Stomach (tissue), 8 donors: ENCODE measurements at regions not wholly inside any gene's neighbourhood (a gene's known extent, or its start where the extent isn't known, plus 50 kb on each side); places are given as distances from the start of the nearest gene placed in this dataset.

Experiments
- DNase-seq, 2 donors: peaks; one replicate each; pipeline versions ENCODE4 v3.0.0 to v3.0.0-alpha.2; 2013 to 2019
- H3K27ac ChIP-seq, 5 donors: fragments of 200-600 bp in 4 of 5; sonication (generic) in 4 of 5; one replicate each; pipeline ENCODE4 v1.5.1; 2013 to 2019; ENCODE audit warnings: mild to moderate bottlenecking in 1 of 5, moderate library complexity in 1 of 5
- H3K27me3 ChIP-seq, 3 donors: fragments of 200-600 bp; sonication (generic); one replicate each; pipeline ENCODE4 v1.5.1; 2017 to 2019; ENCODE audit warnings: mixed run types in 1 of 3
- H3K36me3 ChIP-seq, 4 donors: fragments of 200-600 bp; sonication (generic); 1 replicate in 3 of 4; 2 replicates in 1 of 4; pipeline ENCODE4 v1.5.1; 2016 to 2019
- H3K4me1 ChIP-seq, 4 donors: fragments of 200-600 bp; sonication (generic); one replicate each; pipeline ENCODE4 v1.5.1; 2016 to 2019
- H3K4me3 ChIP-seq, 4 donors: fragments of 200-600 bp; sonication (generic) in 3 of 4; one replicate each; pipeline ENCODE4 v1.5.1; 2016 to 2019; ENCODE audit warnings: mild to moderate bottlenecking in 1 of 4
- H3K9me3 ChIP-seq, 4 donors: fragments of 200-600 bp; sonication (generic); one replicate each; pipeline ENCODE4 v1.5.1; 2016 to 2019
- EP300 ChIP-seq: sonication (generic); formaldehyde crosslinking; IDR thresholded peaks from one replicate; pipeline ENCODE4 v1.6.1; 2017; ENCODE audit warnings: antibody characterized with exemption
- POLR2A ChIP-seq, 4 donors: fragments of 450-650 bp; IDR thresholded peaks; one replicate each; pipeline ENCODE4 v1.6.1; 2016; ENCODE audit warnings: antibody characterized with exemption in 4 of 4, control low read depth in 2 of 4, mild to moderate bottlenecking in 1 of 4, moderate library complexity in 1 of 4
- POLR2AphosphoS5 ChIP-seq, 3 donors: sonication (generic); formaldehyde crosslinking; IDR thresholded peaks; one replicate each; pipeline ENCODE4 v1.6.1; 2016; ENCODE audit warnings: antibody characterized with exemption in 3 of 3
- WGBS, 5 donors: extraction: QIAGEN DNeasy Blood & Tissue Kit in 3 of 5; methylation state at CpG; one replicate each; pipeline versions ENCODE4 v1.1.5 to v1.1.7; 2013 to 2018; 5-methylcytosine and 5-hydroxymethylcytosine counted together
- intact Hi-C: fragments of 100-400 bp; cut with DNase I; formaldehyde crosslinking; loops from one replicate; pipeline ENCODE4 v1.15.1; 2023; ENCODE audit warnings: low total_unique reads
- TF ChIP-seq, protein P1 (sequence below), 7 experiments: fragments of 450-650 bp in 4 of 7; fragments of 200-600 bp in 3 of 7; sonication (generic) in 3 of 7; IDR thresholded peaks; one replicate each; pipeline ENCODE4 v1.5.1; 2016 to 2019; ENCODE audit warnings: antibody characterized with exemption in 7 of 7, control low read depth in 2 of 7, mild to moderate bottlenecking in 1 of 7
- donor health status: healthy with polysubstance abuse.
- donor health status: Bipolar disorder and iron deficiency.
- donor health status: healthy.

DNA sequence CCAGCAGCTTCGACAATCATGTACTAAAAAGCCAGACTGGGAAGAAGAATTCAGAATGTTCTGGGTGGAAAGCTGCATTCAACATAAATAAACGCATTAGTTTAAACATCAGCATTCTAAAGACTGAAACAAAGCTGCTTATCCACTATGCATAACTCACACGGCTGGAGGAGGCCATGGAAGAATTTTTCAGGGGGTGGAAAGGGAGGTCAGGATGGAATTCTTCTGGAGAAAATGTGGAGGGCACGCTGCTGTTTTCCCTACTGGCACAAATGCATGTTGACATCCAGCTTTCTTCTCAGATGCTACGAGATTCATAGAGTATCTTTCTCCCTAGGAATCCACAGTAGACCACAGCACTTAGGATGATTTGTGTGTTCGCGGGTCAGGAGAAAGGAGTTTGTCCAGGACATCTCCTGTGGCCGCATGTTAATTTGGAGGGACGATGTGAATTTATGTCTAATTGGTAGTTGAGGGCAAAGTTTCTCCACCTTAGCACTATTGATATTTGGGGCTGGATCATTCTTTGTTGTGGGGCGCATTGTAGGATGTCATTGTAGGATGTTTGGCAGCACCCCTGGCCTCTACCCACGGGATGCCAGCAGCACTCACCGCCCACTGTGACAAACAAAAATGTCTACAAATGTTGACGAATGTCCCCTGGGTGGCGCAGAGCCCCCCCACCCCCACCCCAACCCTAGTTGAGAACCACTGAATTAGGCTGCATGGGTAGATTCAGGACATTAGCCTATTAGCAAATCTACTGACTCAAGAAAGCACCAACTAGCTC, 86.5 kb upstream of the KAZN start:
- H3K4me1 ChIP-seq = peaks cover 0 to 16% (median 0%) of the 10 kb centered on the region in 4 donors
- no peaks in the 10 kb centered on the region for H3K9me3 ChIP-seq
- H3K27me3 ChIP-seq = no peaks in the 10 kb centered on the region
- H3K27ac ChIP-seq = peak overlapping the region in 1 of 5 donors; percentile 13
- WGBS, 5 donors = 59 to 71% (median 67%) methylated on average over 14 of the region's 14 CpGs
- H3K4me3 ChIP-seq = no peak overlapping the region
- H3K36me3 ChIP-seq = no peaks in the 10 kb centered on the region
- no peak for TF ChIP-seq POLR2AphosphoS5 (IDR thresholded peaks at IDR 0.05)
- TF ChIP-seq, protein P1, sequence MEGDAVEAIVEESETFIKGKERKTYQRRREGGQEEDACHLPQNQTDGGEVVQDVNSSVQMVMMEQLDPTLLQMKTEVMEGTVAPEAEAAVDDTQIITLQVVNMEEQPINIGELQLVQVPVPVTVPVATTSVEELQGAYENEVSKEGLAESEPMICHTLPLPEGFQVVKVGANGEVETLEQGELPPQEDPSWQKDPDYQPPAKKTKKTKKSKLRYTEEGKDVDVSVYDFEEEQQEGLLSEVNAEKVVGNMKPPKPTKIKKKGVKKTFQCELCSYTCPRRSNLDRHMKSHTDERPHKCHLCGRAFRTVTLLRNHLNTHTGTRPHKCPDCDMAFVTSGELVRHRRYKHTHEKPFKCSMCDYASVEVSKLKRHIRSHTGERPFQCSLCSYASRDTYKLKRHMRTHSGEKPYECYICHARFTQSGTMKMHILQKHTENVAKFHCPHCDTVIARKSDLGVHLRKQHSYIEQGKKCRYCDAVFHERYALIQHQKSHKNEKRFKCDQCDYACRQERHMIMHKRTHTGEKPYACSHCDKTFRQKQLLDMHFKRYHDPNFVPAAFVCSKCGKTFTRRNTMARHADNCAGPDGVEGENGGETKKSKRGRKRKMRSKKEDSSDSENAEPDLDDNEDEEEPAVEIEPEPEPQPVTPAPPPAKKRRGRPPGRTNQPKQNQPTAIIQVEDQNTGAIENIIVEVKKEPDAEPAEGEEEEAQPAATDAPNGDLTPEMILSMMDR (IDR thresholded peaks at IDR 0.05) = no peak
- no peak for TF ChIP-seq POLR2A (IDR thresholded peaks at IDR 0.05)
- TF ChIP-seq EP300 = no peak
- intact Hi-C loops = no loop called here
- DNase-seq = peak in 1 of 2 donors; percentile 48

DNA sequence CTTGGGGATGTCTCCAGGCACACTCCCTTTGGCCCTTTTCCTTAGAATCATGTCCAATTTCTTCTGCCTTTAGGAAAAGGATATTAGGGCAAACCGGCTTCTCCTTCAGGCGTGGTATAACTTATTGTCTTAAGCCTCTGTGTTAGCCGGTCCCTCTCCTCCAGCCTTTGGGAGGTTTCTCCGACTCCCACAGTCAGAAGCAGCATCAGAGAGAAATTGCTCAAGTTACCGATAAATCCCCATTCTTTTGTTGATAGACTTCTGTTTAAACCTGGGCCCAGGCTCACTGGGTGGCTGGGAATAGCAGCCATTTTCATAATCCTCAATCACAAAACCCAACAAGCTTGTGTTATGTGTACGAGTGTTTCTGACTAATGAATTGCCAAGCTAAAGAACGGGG, 85.4 kb upstream of the KAZN start:
- Histone ChIP-seq H3K9me3 (no peaks in the 10 kb centered on the region), H3K4me1 (peaks cover 0 to 23% (median 0%) of the 10 kb centered on the region in 4 donors), H3K27me3 (no peaks in the 10 kb centered on the region), H3K36me3 (no peaks in the 10 kb centered on the region), H3K27ac (peak overlapping the region in 2 of 5 donors; percentile 13 to 32), H3K4me3 (no peak overlapping the region)
- no peak for DNase-seq
- intact Hi-C loops = no loop called here
- WGBS, 5 donors = 66 to 76% (median 71%) methylated on average over 7 of the region's 7 CpGs
- TF ChIP-seq POLR2A (IDR thresholded peaks at IDR 0.05) = no peak
- no peak for TF ChIP-seq POLR2AphosphoS5 (IDR thresholded peaks at IDR 0.05)
- no peak for TF ChIP-seq EP300
- TF ChIP-seq, protein P1 (IDR thresholded peaks at IDR 0.05) = no peak

GRCh38 chr1:14514739-14515138, 83.7 kb upstream of the KAZN start:
- WGBS, 5 donors = 50 to 82% (median 62%) methylated on average over 2 of the region's 2 CpGs
- no peaks in the 10 kb centered on the region for H3K9me3 ChIP-seq
- H3K27me3 ChIP-seq = no peaks in the 10 kb centered on the region
- H3K36me3 ChIP-seq = no peaks in the 10 kb centered on the region
- no peak overlapping the region for H3K27ac ChIP-seq
- DNase-seq = no peak
- TF ChIP-seq EP300 = no peak
- TF ChIP-seq POLR2A (IDR thresholded peaks at IDR 0.05) = no peak
- no peak for TF ChIP-seq POLR2AphosphoS5 (IDR thresholded peaks at IDR 0.05)
- TF ChIP-seq, protein P1 (IDR thresholded peaks at IDR 0.05) = no peak
- peaks cover 0 to 23% (median 0%) of the 10 kb centered on the region in 4 donors for H3K4me1 ChIP-seq
- intact Hi-C loops = no loop called here
- H3K4me3 ChIP-seq = no peak overlapping the region

- intact Hi-C loops = no loop called here
- DNase-seq = peak in 1 of 2 donors; percentile 56
- H3K27ac ChIP-seq = peak overlapping the region in 4 of 5 donors; percentile 16 to 59 (median 50)
- no peaks in the 10 kb centered on the region for H3K36me3 ChIP-seq
- H3K4me1 ChIP-seq = peaks cover 0 to 8% (median 0%) of the 10 kb centered on the region in 4 donors
- TF ChIP-seq, protein P1 (IDR thresholded peaks at IDR 0.05) = no peak
- TF ChIP-seq POLR2AphosphoS5 (IDR thresholded peaks at IDR 0.05) = peak in 1 of 3 donors; percentile 68
- no peak for TF ChIP-seq EP300
- no peak for TF ChIP-seq POLR2A (IDR thresholded peaks at IDR 0.05)
- no peak overlapping the region for H3K4me3 ChIP-seq
- H3K9me3 ChIP-seq = no peaks in the 10 kb centered on the region
- 53 to 77% (median 67%) methylated on average over 6 of the region's 6 CpGs for WGBS, 5 donors
- no peaks in the 10 kb centered on the region for H3K27me3 ChIP-seq
Observed at GRCh38 chr1:14516974-14517840, 81.3 kb upstream of the KAZN start.
